Small intestine (tissue), 7 donors: ENCODE measurements at regions not wholly inside any gene's neighbourhood (a gene's known extent, or its start where the extent isn't known, plus 50 kb on each side); places are given as distances from the start of the nearest gene placed in this dataset.
"Not testable (repeated sequence)": the region's sequence is repeated elsewhere in the genome, so short reads cannot be mapped to it uniquely, and the experiment has no call there.

ENCODE experiments used
- DNase-seq, 2 donors: peaks; one replicate each; pipeline versions ENCODE4 v3.0.0 to v3.0.0-alpha.2; 2013
- FAIRE-seq: peaks from 2 replicates; lab custom pipeline; 2012; peaks lifted over from hg19 to GRCh38; lab: Jason Lieb, UNC
- H3K27ac ChIP-seq, 3 donors: one replicate each; pipeline ENCODE4 v1.5.1; 2013; ENCODE audit warnings: low read length in 2 of 3, mild to moderate bottlenecking in 2 of 3, control low read depth in 1 of 3, inconsistent platforms in 1 of 3, low read depth in 1 of 3, moderate library complexity in 1 of 3
- H3K27me3 ChIP-seq, 3 donors: one replicate each; pipeline ENCODE4 v1.6.1; 2013; ENCODE audit warnings: low read length in 3 of 3, inconsistent platforms in 1 of 3; ENCODE audit not compliant: control insufficient read depth in 3 of 3, insufficient read depth in 3 of 3
- H3K36me3 ChIP-seq, 3 donors: one replicate each; pipeline ENCODE4 v1.6.1; 2013; ENCODE audit warnings: low read length in 3 of 3, inconsistent platforms in 1 of 3, low read depth in 1 of 3, mild to moderate bottlenecking in 1 of 3, moderate library complexity in 1 of 3; ENCODE audit not compliant: control insufficient read depth in 3 of 3, insufficient read depth in 2 of 3
- H3K4me1 ChIP-seq, 3 donors: one replicate each; pipeline ENCODE4 v1.6.1; 2013; ENCODE audit warnings: low read length in 2 of 3, inconsistent platforms in 1 of 3, low read depth in 1 of 3, mild to moderate bottlenecking in 1 of 3, moderate library complexity in 1 of 3; ENCODE audit not compliant: control insufficient read depth in 3 of 3, insufficient read depth in 2 of 3
- H3K4me3 ChIP-seq, 3 donors: one replicate each; pipeline ENCODE4 v1.5.1; 2013; ENCODE audit warnings: low read length in 3 of 3, control low read depth in 1 of 3, inconsistent platforms in 1 of 3, low read depth in 1 of 3, mild to moderate bottlenecking in 1 of 3, moderate library complexity in 1 of 3
- H3K9me3 ChIP-seq, 2 donors: one replicate each; pipeline ENCODE4 v1.6.1; 2013; ENCODE audit warnings: low read depth in 1 of 2, low read length in 1 of 2; ENCODE audit not compliant: control insufficient read depth in 2 of 2, insufficient read depth in 1 of 2
- WGBS, 3 donors: extraction: QIAGEN DNeasy Blood & Tissue Kit; methylation state at CpG; one replicate each; pipeline ENCODE4 v1.1.7; 2013; 5-methylcytosine and 5-hydroxymethylcytosine counted together
- donor health status: healthy with polysubstance abuse.
- donor health status: control.
- donor health status: control.
- donor health status: Bipolar disorder and iron deficiency.
- donor health status: healthy.

DNA sequence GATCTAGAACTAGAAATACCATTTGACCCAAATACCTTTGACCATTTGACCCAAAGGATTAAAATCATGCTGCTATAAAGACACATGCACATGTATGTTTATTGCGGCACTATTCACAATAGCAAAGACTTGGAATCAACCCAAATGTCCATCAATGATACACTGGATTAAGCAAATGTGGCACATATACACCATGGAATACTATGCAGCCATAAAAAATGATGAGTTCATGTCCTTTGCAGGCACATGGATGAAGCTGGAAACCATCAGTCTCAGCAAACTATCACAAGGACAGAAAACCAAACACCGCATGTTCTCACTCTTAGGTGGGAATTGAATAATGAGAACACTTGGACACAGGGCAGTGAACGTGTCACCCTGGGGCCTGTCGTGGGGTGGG is 87.9 kb upstream of the MEGF10 start:
- H3K4me1 ChIP-seq, FAIRE-seq: not testable (repeated sequence)

DNA sequence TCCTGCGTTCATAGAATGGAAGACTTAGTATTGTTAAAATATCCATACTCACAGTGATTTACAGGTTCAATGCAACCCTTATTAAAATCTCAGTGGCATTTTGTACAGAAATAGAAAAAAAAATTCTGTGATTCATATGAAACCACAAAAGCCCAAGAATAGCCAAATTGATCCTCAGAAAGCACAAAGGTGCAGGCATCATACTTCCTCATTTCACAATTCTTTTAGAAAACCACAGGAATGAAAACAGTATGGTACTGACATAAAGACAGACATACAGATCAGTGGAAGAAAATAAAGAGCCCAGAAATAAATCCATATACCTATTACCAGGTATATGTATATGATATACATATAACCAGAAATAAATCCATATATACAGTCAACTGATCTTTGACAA is 86.8 kb upstream of the MEGF10 start:
- no peak overlapping the region for H3K4me3 ChIP-seq
- no peaks in the 10 kb centered on the region for H3K9me3 ChIP-seq
- 76 to 87% (median 86%) methylated on average over 1 of the region's 1 CpG for WGBS, 3 donors
- no peaks in the 10 kb centered on the region for H3K36me3 ChIP-seq
- no peak overlapping the region for H3K27ac ChIP-seq
- no peaks in the 10 kb centered on the region for H3K4me1 ChIP-seq
- no peaks in the 10 kb centered on the region for H3K27me3 ChIP-seq
- DNase-seq: no peak
- no peak for FAIRE-seq

More for the DNA sequence above, 87.9 kb upstream of the MEGF10 start:
- H3K27me3 ChIP-seq, H3K36me3 ChIP-seq, H3K9me3 ChIP-seq, DNase-seq, H3K4me3 ChIP-seq, H3K27ac ChIP-seq: not testable (repeated sequence)
- 91 to 96% (median 94%) methylated on average over 4 of the region's 4 CpGs for WGBS, 3 donors

DNA sequence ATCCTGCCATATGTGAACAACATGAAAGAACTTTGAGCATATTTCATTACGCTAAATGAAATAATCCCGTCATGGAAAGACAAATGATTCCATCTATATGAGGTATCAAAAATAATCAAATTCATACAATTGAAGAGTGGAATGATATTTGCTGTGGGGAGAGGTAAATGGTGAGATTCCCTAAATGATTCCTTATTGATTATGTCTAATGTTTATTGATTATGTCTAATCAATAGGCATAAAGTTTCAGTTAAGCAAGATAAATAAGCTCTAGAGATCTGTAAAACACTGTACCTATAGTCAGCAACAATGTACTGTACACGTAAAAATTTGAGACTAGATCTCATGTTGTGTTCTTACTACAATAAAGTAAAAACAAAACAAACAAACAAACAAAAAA is 85.4 kb upstream of the MEGF10 start:
- H3K36me3 ChIP-seq: no peaks in the 10 kb centered on the region
- WGBS, 3 donors: 76 to 82% (median 80%) methylated on average over 3 of the region's 3 CpGs
- DNase-seq: no peak
- no peak for FAIRE-seq
- H3K9me3 ChIP-seq: no peaks in the 10 kb centered on the region
- H3K27ac ChIP-seq: no peak overlapping the region
- no peaks in the 10 kb centered on the region for H3K27me3 ChIP-seq
- no peaks in the 10 kb centered on the region for H3K4me1 ChIP-seq
- no peak overlapping the region for H3K4me3 ChIP-seq

DNA sequence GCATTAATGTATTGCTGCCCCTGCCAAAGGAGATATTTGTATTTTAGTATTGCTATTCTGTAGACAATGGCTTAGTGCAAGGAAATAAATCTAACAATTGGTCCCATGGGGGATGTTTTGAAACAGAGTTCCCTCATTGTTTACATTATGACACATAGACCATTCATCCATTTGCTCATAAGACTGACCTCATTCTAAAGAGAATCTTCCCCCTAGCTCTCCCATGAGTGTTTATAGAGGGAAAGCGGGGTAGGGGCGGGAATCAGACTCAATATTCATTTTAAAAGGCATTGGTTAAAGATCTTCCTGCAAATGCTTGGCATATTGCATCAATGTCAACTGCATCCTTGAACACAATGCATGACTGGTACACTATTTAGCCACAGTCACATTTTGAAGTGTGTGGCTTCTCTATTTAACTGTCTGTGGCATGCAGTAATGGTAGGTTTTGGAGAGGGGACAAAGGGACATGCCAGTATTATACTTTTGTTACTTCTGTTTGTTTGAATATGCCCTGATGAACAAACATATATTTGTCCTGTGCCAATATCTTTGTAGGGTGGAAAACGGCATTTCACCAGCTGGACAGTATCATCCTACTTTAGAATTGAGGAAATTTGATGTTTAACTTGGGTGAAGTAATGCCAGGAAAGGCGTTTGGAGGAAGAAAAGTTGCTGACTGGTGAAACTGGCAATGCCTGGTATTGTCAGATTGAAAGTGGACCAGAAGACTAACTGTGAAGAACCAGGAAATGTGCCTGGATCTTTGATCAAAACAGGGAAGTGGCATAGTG is 84.1 kb upstream of the MEGF10 start:
- H3K4me3 ChIP-seq: no peak overlapping the region
- no peaks in the 10 kb centered on the region for H3K27me3 ChIP-seq
- 44 to 64% (median 53%) methylated on average over 4 of the region's 4 CpGs for WGBS, 3 donors
- no peak overlapping the region for H3K27ac ChIP-seq
- H3K4me1 ChIP-seq: no peaks in the 10 kb centered on the region
- DNase-seq (no peak), FAIRE-seq (no peak)
- H3K36me3 ChIP-seq: no peaks in the 10 kb centered on the region
- H3K9me3 ChIP-seq: no peaks in the 10 kb centered on the region

DNA sequence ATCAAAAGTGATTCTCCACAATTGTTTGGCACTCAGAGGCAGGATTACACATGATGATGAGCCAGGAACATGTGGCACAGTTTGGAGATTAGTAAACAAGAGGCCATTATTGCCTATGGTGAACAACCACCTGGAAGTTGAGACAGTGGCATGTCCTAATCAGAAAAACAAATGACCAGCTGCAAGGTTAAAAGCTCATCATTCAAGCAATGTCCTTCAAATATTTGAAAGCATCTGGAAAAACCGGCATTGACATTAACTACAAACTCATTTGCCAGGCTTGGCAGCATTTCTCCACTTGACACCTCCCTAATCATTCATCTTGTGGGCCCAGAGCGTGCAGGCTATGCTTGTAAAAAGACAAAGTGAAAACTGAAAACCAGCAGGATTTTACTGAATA is 80.6 kb upstream of the MEGF10 start:
- FAIRE-seq (no peak), DNase-seq (no peak)
- 45 to 53% (median 50%) methylated on average over 2 of the region's 2 CpGs for WGBS, 3 donors

DNA sequence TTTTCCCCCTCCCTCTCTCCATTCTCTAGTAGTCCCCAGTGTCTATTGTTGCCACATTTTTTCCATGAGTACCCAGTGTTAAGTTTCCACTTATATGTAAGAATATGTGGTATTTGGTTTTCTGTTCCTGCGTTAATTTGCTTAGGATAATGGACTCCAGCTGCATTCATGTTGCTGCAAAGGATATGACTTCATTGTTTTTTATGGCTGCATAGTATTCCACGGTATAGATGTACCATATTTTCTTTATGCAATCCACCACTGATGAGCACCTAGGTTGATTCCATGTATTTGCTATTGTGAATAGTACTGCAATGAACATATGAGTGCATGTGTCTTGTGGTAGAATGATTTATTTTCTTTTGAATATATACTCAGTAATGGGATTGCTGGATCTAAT is 77.4 kb upstream of the MEGF10 start:
- H3K9me3 ChIP-seq: no peaks in the 10 kb centered on the region
- WGBS, 3 donors: 80 to 97% (median 90%) methylated on average over 2 of the region's 2 CpGs
- FAIRE-seq: no peak

More for the DNA sequence above, 80.6 kb upstream of the MEGF10 start:
- no peak overlapping the region for H3K4me3 ChIP-seq
- H3K27ac ChIP-seq: no peak overlapping the region
- no peaks in the 10 kb centered on the region for H3K27me3 ChIP-seq
- H3K36me3 ChIP-seq: no peaks in the 10 kb centered on the region
- H3K4me1 ChIP-seq: no peaks in the 10 kb centered on the region
- H3K9me3 ChIP-seq: no peaks in the 10 kb centered on the region

DNA sequence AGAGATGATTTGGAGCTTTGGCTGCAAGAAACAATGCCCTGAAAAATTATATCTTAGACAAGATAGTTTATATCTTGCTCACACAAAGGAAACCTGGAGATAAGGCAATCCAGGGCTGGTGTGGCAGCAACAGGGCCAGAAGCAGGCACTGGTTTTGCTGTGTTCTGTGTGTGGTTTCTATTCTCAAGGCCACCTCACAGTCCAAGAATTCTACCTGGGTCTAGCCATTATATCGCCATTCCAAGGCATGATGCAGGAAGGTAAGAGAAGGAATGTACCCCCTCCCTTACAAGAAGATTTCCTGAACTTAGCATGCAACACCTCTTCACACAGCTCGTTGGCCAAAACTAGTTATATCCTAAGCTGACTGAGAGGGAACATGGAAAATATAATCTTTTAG is 74.5 kb upstream of the MEGF10 start:
- 76 to 83% (median 77%) methylated on average over 2 of the region's 2 CpGs for WGBS, 3 donors
- FAIRE-seq (no peak), DNase-seq (no peak)
- H3K4me3 ChIP-seq: no peak overlapping the region
- no peak overlapping the region for H3K27ac ChIP-seq
- no peaks in the 10 kb centered on the region for H3K9me3 ChIP-seq
- H3K4me1 ChIP-seq: no peaks in the 10 kb centered on the region
- no peaks in the 10 kb centered on the region for H3K36me3 ChIP-seq
- H3K27me3 ChIP-seq: no peaks in the 10 kb centered on the region

More for the DNA sequence above, 77.4 kb upstream of the MEGF10 start:
- H3K27ac ChIP-seq: no peak overlapping the region
- no peak for DNase-seq
- H3K4me1 ChIP-seq: no peaks in the 10 kb centered on the region
- no peaks in the 10 kb centered on the region for H3K27me3 ChIP-seq
- no peak overlapping the region for H3K4me3 ChIP-seq
- no peaks in the 10 kb centered on the region for H3K36me3 ChIP-seq

DNA sequence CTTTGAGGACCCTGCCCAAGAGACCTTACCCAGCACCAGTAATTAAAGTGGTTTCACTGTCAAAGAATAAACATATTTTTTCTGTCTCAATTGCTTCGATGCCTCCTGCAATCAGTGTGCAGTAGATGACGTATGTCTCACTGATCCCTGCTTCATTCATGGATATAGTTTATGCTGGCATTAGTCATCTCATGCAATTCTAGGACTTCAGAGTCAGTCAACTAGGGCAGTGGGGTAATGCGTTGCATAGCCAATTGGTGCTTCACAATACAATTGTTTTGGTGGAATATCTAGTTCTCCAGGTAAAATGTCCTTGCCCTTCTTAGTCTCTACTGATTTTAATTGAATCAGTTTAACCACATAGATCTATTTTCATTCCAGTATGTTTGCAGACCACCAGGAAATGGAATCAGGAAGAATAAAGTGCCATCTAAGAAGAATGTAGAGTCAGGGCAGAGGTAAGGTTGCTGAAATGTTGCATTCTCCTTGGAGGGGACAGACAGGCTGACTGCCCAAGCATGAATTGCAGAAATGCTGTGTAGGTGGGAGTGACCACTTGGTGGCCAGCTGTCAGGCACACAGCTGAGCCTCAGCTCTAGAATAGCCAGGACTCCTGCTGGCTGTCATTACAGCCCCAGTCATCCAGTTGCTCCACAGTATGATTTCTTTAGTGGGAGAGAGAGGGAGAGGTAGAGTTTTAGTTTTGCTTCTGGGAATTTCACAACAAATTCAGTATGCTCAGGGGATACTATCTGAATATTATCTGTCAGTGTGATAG is 73.5 kb upstream of the MEGF10 start:
- Histone ChIP-seq H3K4me1 (no peaks in the 10 kb centered on the region), H3K4me3 (no peak overlapping the region), H3K27me3 (no peaks in the 10 kb centered on the region), H3K27ac (no peak overlapping the region), H3K9me3 (no peaks in the 10 kb centered on the region), H3K36me3 (no peaks in the 10 kb centered on the region)
- DNase-seq: no peak
- FAIRE-seq: no peak
- WGBS, 3 donors: 83 to 93% (median 90%) methylated on average over 3 of the region's 3 CpGs
